HG02571 (cell line): ENCODE measurements at regions not wholly inside any gene's neighbourhood (a gene's known extent, or its start where the extent isn't known, plus 50 kb on each side); places are given as distances from the start of the nearest gene placed in this dataset.
"Not testable (repeated sequence)": the region's sequence is repeated elsewhere in the genome, so short reads cannot be mapped to it uniquely, and the experiment has no call there.

ENCODE experiments used
- ATAC-seq: cut with Tn5 transposase; IDR thresholded peaks from one replicate; pipeline ENCODE4 v1.9.1; 2021; ENCODE audit warnings: mild to moderate bottlenecking, moderate library complexity; ENCODE audit not compliant: unreplicated experiment

DNA sequence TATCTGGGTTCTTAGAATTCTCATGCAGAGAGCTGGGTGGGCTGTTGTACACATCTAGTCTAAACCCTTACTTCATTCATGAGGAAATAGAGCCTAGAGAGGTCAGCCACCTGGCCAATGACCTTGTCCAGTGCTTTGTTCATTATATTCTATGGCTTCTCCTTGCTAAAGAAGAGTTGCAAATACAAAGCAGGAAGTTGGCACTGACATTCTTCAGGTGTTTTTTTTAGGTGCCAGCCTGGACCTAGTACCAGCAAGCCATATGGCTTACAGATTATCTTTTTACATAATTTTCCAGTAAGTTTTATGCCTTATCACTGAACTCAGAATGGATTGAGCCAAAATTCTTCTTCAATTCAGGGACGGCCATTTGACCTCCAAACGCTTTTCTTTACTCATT, 54.7 kb upstream of the PGM2 start:
- ATAC-seq = no peak

DNA sequence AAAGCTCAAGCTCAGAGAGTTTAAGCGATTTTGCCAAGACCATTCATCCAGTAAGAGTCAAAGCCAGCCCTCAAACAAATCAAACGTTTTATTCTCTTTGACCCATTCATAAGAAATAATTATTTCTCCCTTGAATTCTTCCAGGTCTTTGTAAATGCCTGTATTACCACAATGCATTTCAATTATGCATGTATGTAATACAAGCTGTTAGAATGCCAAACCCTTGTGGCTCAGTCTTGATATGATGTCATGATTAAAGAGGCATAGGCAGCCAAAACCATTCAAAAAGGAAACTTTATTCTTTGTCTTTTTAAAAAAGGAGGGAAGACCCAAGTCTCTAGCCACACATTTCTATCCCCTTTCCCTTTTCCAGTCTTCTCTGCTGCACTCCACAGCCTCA, 56.5 kb upstream of the PGM2 start:
- ATAC-seq = no peak

DNA sequence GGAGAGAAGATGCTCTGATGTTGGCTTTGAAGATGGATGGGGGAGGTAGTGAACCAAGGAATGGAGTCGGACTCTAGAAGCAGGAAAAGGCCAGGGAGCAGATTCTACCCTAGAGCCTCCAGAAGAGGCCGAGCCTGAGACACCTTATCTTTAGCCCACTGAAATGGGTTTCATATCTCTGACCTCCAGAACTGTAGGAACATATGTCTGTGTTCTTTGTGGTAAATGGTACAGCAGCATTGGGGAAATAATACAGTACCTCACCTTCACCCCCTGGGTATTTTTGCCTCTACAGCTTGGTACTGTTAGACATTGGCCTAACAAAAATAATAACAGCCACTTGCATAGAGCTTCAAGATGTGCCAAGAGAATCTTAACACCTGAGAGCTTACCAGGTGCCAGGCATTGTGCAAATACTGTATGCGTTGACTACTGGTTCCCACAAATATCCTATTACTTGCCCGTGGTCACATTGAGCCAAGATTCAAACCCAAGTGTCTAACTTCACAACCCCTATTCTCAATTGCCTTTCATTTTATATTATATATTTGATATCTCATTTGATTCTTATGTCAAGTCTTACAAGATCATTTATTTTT, 57.0 kb upstream of the PGM2 start:
- no peak for ATAC-seq

DNA sequence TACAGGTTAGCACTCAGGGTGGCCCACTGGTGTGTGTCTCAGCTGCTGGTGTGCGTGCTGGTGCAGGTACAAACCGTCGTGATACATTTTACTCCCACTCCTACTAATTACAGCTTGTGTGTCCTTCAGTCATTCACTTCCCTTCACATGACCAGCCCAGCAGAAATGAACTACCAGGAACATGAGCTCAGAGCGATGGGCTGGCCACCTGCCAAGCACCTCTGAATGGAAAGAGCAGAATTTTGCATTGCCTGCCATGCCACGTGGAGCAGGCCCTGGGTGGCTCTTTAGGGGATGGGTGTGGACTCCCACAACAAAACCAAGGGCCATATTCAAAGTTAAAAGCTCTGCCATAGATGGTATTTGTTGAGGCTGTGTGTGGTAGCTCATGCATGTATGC, 58.9 kb upstream of the PGM2 start:
- no peak for ATAC-seq

DNA sequence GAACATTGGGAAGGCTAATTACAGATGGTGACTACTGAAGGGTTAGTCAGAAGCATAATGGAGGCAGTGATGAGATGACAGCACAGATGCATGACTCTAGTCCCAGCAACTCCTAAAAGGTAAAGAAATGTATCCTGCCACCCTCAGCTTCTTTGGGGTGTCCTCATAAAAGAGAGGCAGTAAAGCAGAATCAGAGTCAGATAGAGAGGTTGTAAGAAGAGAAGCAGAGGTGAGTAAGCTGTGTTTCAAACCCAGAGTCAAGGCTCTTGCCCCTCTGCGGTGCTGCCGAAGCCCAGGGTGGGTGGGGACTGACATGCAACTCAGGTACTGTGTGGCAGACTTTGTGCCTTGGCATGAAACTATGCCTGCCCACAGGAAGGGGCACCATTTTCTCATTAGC, 59.5 kb upstream of the PGM2 start:
- ATAC-seq = no peak

DNA sequence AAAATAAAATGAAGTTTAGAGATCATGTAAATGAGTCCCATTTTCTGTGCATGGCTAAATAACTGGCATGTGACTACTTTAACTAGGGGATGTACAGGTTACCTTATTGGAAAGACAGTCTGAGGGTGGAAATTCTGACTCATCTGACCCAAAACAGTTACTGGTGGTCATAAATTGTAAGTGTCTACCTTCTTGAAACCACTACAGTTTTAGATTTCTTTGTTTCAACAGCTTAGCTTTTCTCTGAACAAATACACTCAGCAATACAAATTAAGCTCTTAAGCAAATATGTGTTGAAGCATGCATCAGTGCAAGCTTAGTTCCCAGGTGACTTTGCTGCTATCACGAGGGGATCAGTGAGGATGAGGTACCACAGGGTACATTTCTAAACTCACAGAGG, 60.7 kb upstream of the PGM2 start:
- ATAC-seq = peak; percentile 65

DNA sequence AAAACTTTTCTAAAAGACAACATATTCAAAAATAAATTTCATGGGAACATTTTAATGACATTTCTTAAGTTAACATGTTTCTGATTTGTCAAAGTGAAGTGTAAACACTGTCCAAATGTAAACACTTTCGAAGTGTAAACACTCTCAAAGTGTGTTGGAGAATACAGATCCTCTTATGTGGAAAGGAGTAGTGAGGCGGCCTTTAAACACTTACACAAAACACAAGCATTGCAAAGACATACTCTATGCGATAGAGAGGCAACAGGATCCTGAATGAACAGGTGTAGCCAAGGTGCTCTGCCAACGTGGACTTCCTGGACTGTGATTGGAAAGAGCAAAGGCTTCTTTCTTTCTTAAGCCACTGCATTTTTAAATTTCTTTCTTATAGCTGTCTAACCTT, 62.7 kb upstream of the PGM2 start:
- ATAC-seq = no peak

DNA sequence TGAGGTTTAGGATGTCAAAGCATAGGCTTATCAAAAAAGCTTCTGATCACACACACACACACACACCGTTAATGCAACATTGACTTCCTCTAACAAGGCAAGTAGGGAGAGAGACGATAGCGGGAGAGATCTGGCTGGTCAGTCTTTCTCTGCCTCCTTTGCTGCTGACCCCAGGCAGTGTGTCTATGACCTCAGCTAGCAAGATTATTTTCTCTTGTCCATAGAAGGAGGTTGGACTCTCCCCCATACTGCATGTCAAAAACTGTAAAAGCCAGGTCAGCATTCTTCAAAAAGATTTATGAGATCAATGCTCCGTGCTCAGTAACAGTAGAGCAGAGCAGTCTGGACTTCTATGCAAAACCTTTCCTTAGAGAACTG, 63.5 kb upstream of the PGM2 start:
- ATAC-seq = no peak

DNA sequence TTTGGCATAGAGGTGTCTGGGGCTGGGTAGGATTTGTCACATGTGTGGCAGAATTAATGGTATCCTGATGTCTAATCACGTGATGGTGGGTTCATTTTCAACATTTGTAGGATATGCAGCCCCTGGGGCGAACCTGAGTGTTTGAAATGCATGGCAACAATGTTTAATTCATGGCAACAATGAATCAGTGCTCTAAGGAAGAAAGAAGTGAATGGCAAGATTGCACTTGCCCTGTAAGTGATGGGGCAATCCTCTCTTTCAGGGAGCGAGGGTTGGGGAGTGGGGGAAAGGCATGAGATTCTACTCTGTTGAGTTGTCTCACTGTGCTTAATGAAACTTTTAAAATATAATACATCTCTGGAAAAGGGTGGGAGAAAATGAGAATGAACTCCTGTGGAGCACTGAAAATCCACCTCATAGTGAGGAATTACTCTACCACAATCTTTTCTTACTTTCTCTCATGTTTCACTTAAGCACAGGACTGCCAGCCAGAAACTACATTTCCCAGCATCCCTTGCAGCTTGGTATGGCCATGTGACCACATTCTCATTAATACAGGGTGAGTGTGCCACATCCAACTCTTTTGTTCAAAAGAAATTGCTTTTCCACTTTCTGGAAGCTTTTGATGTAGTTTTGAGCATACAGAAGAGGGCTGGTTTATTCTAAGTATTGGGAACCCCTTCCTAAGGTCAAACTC, 64.0 kb upstream of the PGM2 start:
- ATAC-seq = no peak

DNA sequence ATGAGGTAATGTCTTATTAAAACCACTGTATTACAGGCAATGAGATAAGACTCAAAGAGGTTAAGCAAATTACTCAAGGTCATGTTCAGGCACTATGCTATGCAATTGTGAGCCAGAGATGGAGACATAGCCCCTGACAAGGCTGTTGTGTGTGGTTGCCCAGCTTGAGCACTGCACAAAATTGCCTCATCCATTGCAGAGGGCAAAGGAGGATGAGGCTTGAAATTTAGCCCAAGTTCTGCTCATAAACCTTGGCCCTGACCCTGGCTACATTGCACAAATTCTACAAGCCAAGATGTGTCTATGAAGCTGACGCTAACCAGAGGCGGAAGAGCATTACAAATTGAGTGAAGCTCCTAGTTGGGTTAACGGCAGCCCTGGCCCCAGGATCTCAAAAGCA, 65.6 kb upstream of the PGM2 start:
- no peak for ATAC-seq

DNA sequence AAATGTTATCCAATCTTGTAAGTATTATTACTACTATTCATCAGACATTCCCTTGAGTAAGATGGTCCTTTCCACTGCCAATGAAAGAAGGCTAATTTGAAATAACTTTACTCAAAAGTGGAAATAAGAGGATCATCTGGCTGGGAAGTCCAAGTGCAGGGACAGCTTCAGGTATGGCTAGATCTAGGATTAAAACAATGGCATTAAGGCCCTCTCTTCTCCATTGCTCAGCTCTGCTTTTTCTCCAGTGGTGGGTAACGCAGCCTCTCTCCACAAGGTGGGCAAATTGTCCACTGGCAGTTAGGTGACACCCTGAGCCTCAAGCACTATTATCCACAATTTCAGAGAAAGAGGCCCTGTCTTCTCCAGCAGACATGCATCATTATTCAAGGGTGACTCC, 66.7 kb upstream of the PGM2 start:
- no peak for ATAC-seq

DNA sequence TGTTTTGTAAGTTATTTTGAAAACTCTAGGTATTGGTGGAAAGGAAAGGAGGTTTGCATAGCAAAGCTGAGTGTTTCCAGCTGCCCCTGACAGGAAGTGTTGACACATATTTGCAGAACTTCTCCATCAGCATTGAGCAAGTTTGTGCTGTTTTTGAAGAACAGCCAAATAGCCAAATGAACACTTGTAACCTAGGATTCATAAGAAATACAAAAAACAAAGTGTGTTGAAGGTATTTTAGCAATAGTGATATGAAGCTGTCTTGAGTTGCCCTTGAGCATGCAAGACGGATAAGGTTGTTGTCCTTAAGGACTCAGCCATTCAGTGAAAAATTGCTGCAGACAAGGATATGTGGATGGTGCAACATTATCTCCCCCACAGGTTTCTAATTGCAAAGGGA, 68.3 kb upstream of the PGM2 start:
- ATAC-seq = no peak

DNA sequence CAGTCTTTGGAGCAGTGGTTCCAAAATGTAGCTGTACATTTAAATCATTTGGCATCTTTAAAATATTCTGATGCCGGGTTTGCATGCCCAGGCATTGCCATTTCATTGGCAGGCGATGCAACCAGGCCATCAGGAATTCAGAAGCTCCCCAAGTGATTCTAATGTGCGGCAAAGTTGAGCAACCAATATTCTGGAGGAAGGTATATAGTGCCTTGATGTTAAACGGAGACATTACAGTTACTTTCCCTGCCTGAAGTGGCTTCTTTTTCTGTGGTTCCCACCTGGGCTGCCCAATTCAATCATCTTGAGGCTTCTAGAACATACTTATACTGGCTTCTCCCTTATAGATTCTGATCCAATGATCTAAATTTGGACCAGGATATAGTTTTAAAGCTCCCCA, 68.7 kb upstream of the PGM2 start:
- ATAC-seq = no peak

DNA sequence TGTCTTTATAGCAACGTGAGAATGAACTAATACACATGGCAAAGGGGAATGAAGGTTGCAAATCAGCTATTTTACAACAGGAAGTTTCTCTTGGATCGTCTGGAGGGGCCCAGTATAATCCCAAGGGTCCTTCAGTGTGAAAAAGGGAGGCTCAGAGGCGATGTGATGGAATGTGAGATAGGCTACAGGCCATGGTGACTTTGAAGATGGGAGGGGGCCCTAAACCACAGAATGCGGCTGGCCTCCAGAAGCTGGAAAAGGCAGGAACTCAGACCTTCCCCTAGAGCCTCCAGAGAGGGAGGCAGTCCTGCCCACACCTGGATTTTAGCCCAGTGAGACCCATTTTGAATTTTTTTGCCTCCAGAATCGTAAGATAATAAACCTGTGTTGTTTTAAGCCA, 69.4 kb upstream of the PGM2 start:
- ATAC-seq = no peak

DNA sequence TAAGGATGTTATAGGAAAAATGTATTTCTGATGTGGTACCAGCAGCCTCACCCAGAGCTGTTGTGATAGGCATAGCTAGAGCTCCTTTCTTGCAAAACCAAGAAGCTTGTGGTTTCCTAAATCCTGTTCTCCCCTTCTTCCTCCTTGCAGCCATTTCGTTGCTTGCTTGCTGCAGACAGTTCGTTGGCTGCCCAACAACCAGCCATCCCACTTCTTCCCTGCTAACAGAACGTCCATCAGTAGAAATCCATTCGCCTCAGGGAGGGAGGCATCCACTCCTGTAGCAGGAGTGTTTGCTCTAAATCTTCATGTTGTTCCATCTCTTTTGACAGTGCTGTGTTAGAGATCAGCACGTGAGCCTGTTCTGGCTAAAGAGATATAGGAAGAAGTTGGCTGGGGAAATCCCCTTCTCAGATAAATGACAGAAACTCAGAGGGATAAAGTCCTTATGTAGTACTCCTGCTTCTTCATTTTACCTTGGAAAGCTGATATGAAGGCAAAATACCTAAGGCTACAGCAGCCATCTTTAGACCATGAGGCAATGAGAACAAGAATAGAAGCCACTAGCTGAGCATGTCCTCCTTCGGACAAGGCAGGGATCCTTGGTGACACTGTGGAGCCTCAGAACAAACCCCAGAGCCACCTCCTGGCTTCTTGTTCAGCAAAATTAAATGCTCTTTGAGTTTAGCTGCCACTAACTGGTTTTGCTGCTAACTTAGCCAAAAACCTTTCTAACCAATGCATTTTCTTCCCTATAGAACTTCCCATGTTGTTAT, 68.4 kb upstream of the RELL1 start:
- no peak for ATAC-seq

DNA sequence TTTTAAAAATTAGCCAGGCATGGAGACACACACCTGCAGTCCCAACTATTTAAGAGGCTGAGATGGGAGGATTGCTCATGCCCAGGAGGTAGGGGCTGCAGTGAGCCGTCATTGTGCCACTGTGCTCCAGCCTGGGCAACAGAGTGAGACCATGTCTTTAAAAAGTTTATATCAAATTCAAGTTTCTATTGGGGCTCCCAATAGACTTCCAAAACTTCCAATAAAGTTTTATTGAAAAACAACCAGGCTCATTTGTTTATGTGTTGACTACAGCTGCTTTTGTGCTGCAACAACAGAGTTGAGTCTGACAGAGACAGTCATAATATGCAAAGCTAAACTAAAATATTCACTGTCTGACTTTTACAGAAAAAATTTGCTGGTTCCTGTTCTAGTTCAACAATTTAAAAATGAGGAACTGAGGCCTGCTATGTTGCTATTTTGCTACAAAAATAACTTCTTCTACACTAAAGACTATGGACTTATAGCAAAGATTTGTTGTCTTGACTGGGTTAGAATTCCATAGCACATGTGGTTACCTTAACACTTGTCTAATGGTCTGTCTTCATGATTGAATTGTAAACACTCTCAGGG, 63.3 kb upstream of the RELL1 start:
- ATAC-seq = no peak

DNA sequence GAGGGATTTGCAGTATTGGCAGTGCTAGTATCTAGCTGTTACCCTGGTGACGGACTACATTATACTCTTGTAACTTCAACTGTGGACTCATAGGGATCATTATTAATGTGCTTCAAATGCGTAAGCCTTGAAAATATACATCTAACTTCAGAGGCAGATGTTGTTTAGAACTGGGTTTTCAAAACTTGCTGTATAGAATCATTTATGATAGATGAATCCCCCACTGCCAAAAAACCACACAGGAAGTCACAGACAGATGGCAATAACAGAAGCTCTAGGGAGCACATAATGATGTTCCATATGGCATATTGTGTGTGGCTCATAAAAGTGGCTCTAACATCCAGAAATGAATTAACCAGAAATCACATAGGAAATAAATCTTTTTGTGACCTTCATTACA, 62.3 kb upstream of the RELL1 start:
- ATAC-seq = no peak

DNA sequence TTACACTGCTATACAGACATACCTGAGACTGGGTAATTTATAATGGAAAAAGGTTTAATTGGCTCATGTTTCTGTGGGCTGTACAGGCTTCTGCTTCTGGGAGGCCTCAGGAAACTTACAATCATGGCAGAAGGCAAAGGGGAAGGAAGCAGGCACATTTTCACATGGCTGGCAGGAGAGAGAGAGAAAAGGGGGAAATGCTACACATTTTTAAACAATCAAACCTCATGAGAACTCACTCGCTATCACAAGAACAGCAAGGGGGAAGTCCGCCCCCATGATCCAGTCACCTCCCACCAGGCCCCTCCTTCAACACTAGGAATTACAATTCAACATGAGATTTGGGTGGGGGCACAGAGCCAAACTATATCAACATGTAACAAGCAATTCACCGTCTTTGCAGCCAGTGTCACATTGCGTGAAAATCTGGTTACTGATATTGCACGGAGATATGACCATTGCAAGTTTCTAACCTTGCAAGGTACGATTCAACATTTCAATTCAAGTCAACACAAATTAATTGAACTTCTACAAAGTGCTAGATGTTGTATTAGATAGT, 61.7 kb upstream of the RELL1 start:
- no peak for ATAC-seq

DNA sequence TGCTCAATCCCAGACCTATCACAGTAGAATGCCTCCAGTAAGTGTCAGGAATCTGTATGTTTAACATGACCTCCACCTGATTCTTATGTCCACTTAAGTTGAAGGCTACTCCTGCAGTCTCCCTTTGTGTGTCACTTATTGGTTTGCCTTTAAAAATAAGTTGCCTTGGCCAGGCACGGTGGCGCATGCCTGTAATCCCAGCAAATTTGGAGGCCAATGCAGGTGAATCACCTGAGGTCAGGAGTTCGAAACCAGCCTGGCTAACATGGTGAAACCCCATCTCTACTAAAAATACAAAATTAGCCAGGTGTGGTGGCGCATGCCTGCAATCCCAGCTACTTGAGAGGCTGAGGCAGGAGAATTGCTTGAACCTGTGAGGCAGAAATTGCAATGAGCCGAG, 60.7 kb upstream of the RELL1 start:
- not testable (repeated sequence) for ATAC-seq

DNA sequence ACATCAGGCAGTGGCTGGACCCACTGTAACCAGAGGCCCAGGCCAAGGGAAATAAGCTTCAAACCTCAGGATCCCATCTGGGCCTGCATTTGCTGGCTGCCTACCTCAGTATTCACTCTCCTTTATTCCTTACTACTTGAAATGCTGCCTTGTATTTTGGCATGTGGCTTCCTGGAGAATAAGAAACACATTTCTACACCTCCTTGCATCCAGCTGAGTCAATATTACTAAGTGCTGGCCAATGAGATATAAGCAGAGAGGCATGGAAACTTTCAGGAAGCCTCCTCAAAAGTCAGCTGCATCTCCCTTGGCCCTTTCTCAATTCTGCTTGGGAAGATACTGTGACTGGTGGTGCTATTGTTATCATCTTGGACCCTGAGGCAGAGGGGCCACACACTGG, 59.8 kb upstream of the RELL1 start:
- ATAC-seq = no peak

DNA sequence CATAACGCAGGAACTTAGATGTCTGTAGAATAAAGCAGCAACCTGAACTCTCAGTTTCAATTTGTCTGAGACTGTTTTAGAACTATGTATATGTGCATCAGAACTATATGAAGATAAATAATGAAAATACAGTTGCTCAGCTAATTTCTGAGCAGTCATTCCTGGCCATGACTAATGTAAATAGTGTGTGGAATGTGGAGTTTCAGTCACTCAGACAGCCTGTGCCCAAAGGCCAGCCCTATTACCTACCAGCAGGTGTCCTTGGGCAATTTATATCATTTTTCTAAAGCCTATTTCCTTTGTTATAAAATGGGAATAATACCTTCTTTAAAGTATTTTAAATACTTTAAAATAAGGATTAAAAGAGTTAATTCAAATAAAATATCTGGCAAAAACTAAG, 56.0 kb upstream of the RELL1 start:
- ATAC-seq = no peak

DNA sequence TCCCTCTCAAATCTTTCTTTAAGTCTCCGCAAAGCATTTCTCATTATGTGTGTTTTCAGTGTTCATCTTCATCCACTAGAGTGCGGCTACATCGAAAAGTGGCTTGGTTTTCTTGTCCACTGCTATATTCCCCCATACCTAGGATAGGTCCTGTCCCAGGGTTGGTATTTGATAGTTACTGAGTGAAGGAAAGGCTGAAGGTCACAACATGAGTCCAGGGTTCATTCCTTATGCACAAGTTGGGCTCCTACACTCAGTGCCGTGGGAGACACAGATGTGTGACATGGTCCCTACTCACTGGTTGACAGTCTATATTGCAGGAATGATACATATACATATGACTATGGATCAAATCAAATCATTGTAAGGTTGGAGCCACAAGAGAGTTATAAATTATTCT, 55.4 kb upstream of the RELL1 start:
- no peak for ATAC-seq
